ENCODE measurements at regions not wholly inside any gene's neighbourhood (a gene's known extent, or its start where the extent isn't known, plus 50 kb on each side); places are given as distances from the start of the nearest gene placed in this dataset.

DNA sequence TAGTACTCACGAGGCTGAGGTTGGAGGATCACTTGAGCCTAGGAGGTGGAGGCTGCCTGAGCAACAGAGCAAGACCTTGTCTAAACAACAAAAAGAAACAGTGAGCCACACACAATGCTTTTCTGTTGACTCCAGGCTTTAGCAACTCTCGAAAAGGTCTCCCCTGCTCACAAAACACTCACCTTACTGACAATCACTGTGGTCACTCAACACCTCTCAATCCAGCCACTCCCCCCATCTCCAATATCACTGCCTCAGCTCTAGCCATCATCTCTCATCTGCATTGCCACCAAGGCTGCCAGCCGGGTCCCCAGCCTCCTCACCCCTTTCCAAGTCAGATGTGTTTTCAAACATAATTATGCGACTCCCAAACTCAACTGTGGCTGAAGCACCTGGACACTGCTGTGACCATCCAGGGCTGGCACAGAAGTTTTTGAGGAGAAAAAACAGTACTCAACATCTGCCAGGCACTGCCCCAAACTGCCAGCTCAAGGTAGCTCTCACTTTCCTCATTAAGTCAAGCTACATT lies 218.0 kb upstream of the ARID1B start:
- Histone ChIP-seq H3K4me1 (ENCODE audit: low read length) (no peaks in the 10 kb centered on the region), H3K36me3 (replicated peaks; ENCODE audit: low read depth, low read length) (no peaks in the 10 kb centered on the region), H3K9me3 (ENCODE audit: insufficient read depth, low read length) (no peaks in the 10 kb centered on the region; the same call in 1 of the 2 replicates), H3K4me3 (ENCODE audit: low read length) (no peak overlapping the region), H4K20me1 (ENCODE audit: insufficient read depth, low read length) (no peaks in the 10 kb centered on the region), H3K27me3 (ENCODE audit: low read depth, low read length) (no peaks in the 10 kb centered on the region), H2AFZ (ENCODE audit: low read depth, low read length) (no peak overlapping the region), H3K4me2 (ENCODE audit: low read length) (no peak overlapping the region), H3K27ac (ENCODE audit: low read length) (no peak overlapping the region), H3K79me2 (ENCODE audit: low read length) (no peaks in the 10 kb centered on the region), H3K9ac (ENCODE audit: low read length) (no peak overlapping the region)
- no peak for TF ChIP-seq CTCF (IDR thresholded peaks at IDR 0.05; ENCODE audit: low read depth, low read length)
- TF ChIP-seq EZH2phosphoT487 (IDR thresholded peaks at IDR 0.05; ENCODE audit: low read depth), result no peak

- no peaks in the 10 kb centered on the region for H3K79me2 ChIP-seq (ENCODE audit: low read length)
Measured at GRCh38 chr6:156557911-156558259, 219.3 kb upstream of the ARID1B start.

DNA sequence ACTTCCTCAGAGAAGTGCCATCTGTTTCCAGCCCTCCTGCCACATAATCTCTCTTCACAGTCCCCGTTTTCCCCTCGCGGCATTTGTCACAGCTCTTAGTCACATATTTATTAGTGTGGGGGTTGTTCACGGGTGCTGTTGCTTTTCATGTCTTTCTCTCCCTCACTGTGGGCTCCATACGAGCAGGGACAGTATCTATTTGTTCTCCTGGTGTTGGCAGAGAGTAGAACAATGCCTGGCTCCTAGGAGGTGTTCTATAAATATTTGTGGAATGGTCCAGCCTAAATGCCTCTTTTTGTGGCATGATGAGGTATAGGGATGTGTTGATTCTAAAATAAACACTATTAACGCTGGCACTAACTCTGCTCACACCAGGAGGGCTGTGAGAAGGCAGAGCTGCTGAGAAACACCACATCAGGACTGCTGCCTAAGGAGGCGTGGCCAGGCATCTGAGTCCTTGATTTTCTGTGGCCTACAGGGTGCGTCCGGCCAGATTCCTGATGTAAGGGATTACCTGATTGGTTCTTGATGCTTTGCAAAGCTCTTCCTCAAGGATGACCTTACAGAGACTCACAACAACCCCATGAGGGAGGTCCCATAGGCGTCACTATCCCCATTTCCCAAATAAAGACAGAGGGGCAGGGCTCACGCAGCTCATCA lies 219.8 kb upstream of the ARID1B start:
- Histone ChIP-seq H3K9ac (ENCODE audit: low read length) (no peak overlapping the region), H3K9me3 (ENCODE audit: insufficient read depth, low read length) (no peaks in the 10 kb centered on the region; the same call in 1 of the 2 replicates), H3K27ac (ENCODE audit: low read length) (no peak overlapping the region), H2AFZ (ENCODE audit: low read depth, low read length) (no peak overlapping the region), H4K20me1 (ENCODE audit: insufficient read depth, low read length) (no peaks in the 10 kb centered on the region), H3K79me2 (ENCODE audit: low read length) (no peaks in the 10 kb centered on the region), H3K4me1 (ENCODE audit: low read length) (no peaks in the 10 kb centered on the region), H3K36me3 (replicated peaks; ENCODE audit: low read depth, low read length) (no peaks in the 10 kb centered on the region), H3K4me2 (ENCODE audit: low read length) (no peak overlapping the region), H3K27me3 (ENCODE audit: low read depth, low read length) (0 out of 2 replicates have a peak, but pooled peaks cover 4% of the 10 kb centered on the region), H3K4me3 (ENCODE audit: low read length) (no peak overlapping the region)
- no peak for TF ChIP-seq CTCF (IDR thresholded peaks at IDR 0.05; ENCODE audit: low read depth, low read length)
- no peak for TF ChIP-seq EZH2phosphoT487 (IDR thresholded peaks at IDR 0.05; ENCODE audit: low read depth)

More at GRCh38 chr6:156557911-156558259, 219.3 kb upstream of the ARID1B start:
- Histone ChIP-seq H3K27ac (ENCODE audit: low read length) (no peak overlapping the region), H4K20me1 (ENCODE audit: insufficient read depth, low read length) (no peaks in the 10 kb centered on the region), H3K27me3 (ENCODE audit: low read depth, low read length) (0 out of 2 replicates have a peak, but pooled peaks cover 4% of the 10 kb centered on the region), H3K4me1 (ENCODE audit: low read length) (no peaks in the 10 kb centered on the region), H3K36me3 (replicated peaks; ENCODE audit: low read depth, low read length) (no peaks in the 10 kb centered on the region), H3K4me3 (ENCODE audit: low read length) (no peak overlapping the region), H3K4me2 (ENCODE audit: low read length) (no peak overlapping the region), H3K9me3 (ENCODE audit: insufficient read depth, low read length) (no peaks in the 10 kb centered on the region; the same call in 1 of the 2 replicates), H3K9ac (ENCODE audit: low read length) (no peak overlapping the region), H2AFZ (ENCODE audit: low read depth, low read length) (no peak overlapping the region)
- TF ChIP-seq CTCF (IDR thresholded peaks at IDR 0.05; ENCODE audit: low read depth, low read length) (no peak), EZH2phosphoT487 (IDR thresholded peaks at IDR 0.05; ENCODE audit: low read depth) (no peak)

DNA sequence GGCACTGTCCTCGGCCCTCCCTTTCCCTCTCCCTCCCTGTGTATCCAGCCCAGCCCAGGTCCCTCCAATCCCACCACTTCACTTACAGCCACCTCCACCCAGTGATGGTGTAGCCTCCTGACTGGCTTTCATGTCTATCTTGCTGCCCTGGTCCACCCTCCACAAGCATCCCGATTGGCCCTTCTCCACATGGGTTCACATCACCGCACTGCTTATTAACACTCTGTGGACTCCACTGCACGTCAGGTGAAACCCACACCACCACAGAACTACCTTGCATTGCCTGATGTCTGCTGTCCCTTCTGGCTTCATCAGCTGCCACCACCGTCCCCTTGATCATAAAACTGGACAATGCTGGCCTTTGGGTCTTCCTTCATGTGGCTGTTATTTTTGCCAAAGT lies 220.4 kb upstream of the ARID1B start:
- TF ChIP-seq CTCF (IDR thresholded peaks at IDR 0.05; ENCODE audit: low read depth, low read length) (no peak), EZH2phosphoT487 (IDR thresholded peaks at IDR 0.05; ENCODE audit: low read depth) (no peak)
- no peaks in the 10 kb centered on the region for H4K20me1 ChIP-seq (ENCODE audit: insufficient read depth, low read length)
- H3K27me3 ChIP-seq (ENCODE audit: low read depth, low read length), result 0 out of 2 replicates have a peak, but pooled peaks cover 4% of the 10 kb centered on the region
- H3K4me1 ChIP-seq (ENCODE audit: low read length), result no peaks in the 10 kb centered on the region
- H3K4me3 ChIP-seq (ENCODE audit: low read length), result no peak overlapping the region
- no peak overlapping the region for H3K4me2 ChIP-seq (ENCODE audit: low read length)
- no peak overlapping the region for H3K9ac ChIP-seq (ENCODE audit: low read length)
- no peaks in the 10 kb centered on the region for H3K36me3 ChIP-seq (replicated peaks; ENCODE audit: low read depth, low read length)
- H3K27ac ChIP-seq (ENCODE audit: low read length), result no peak overlapping the region
- H2AFZ ChIP-seq (ENCODE audit: low read depth, low read length), result no peak overlapping the region
- H3K9me3 ChIP-seq (ENCODE audit: insufficient read depth, low read length), result no peaks in the 10 kb centered on the region; the same call in 1 of the 2 replicates
- no peaks in the 10 kb centered on the region for H3K79me2 ChIP-seq (ENCODE audit: low read length)
